Endothelial cell of umbilical vein (primary cell): ENCODE measurements at regions not wholly inside any gene's neighbourhood (a gene's known extent, or its start where the extent isn't known, plus 50 kb on each side); places are given as distances from the start of the nearest gene placed in this dataset.

Experiments
- BruUV-seq: library from RNA; stranded (reverse); fragments of 400-500 nt; replicated peaks from 2 replicates; lab custom pipeline; 2021; lab: Mats Ljungman, UMichigan
- CTCF ChIA-PET: fragments of 300-600, 350-600 bp; sonication (Branson Sonifier 250); formaldehyde crosslinking; loops from one replicate; lab custom pipeline; 2021; ENCODE audit warnings: antibody characterized with exemption, inconsistent platforms; lab: Charles Lee
- POLR2A ChIA-PET: fragments of 300-600, 350-600 bp; sonication (Branson Sonifier 250); formaldehyde crosslinking; loops from one replicate; lab custom pipeline; 2021; ENCODE audit warnings: antibody characterized with exemption, inconsistent platforms; lab: Charles Lee
- DNase-seq: peaks from one replicate; pipeline ENCODE4 v3.0.0-alpha.2; 2011; ENCODE audit warnings: low read depth, low spot score
- FAIRE-seq: peaks from 2 replicates; lab custom pipeline; 2011; peaks lifted over from hg19 to GRCh38; lab: Jason Lieb, UNC
- H2AFZ ChIP-seq: 2 replicates; pipeline ENCODE4 v1.6.0; 2012; ENCODE audit warnings: low read depth, low read length, control low read depth, inconsistent platforms
- H3K27ac ChIP-seq: 2 replicates; pipeline ENCODE4 v1.5.1; 2011; ENCODE audit warnings: low read depth, mild to moderate bottlenecking, control low read depth, low read length, moderate library complexity; ENCODE audit not compliant: insufficient read depth
- H3K27me3 ChIP-seq, 2 experiments: 2 replicates each; pipeline versions ENCODE4 v1.6.0 to v1.6.1; 2011; ENCODE audit warnings: low read length in 2 of 2, mixed read lengths in 1 of 2; ENCODE audit not compliant: control insufficient read depth in 2 of 2, insufficient read depth in 2 of 2
- H3K36me3 ChIP-seq, 2 experiments: 2 replicates in 1 of 2; 3 replicates in 1 of 2; pipeline ENCODE4 v1.5.1; 2011; ENCODE audit warnings: low read length in 2 of 2, mild to moderate bottlenecking in 1 of 2, moderate library complexity in 1 of 2; ENCODE audit not compliant: control insufficient read depth in 2 of 2, insufficient read depth in 2 of 2; ENCODE audit errors: extremely low read depth in 1 of 2
- H3K4me1 ChIP-seq: 3 replicates; pipeline ENCODE4 v1.5.1; 2011; ENCODE audit warnings: mild to moderate bottlenecking, low read length; ENCODE audit not compliant: control insufficient read depth, insufficient read depth; ENCODE audit errors: extremely low read depth
- H3K4me2 ChIP-seq: 2 replicates; pipeline ENCODE4 v1.6.1; 2011; ENCODE audit warnings: low read length, control low read depth, mixed read lengths; ENCODE audit not compliant: insufficient read depth
- H3K4me3 ChIP-seq, 3 experiments: fragments of 200-600 bp in 1 of 3; sonication (generic), shearing (Covaris generic) in 1 of 3; replicated peaks in 1 of 3; 2 replicates each; pipeline ENCODE4 v1.5.1; 2011 to 2016; ENCODE audit warnings: control low read depth in 3 of 3, low read length in 3 of 3, mild to moderate bottlenecking in 2 of 3, inconsistent platforms in 1 of 3, low read depth in 1 of 3, moderate library complexity in 1 of 3; ENCODE audit not compliant: insufficient read depth in 1 of 3
- H3K79me2 ChIP-seq: 2 replicates; pipeline ENCODE4 v1.6.0; 2012; ENCODE audit warnings: low read length, inconsistent platforms; ENCODE audit not compliant: control insufficient read depth, insufficient read depth
- H3K9ac ChIP-seq: replicated peaks from 2 replicates; pipeline ENCODE3; 2011; ENCODE audit warnings: low read length, control low read depth; ENCODE audit not compliant: insufficient read depth; ENCODE audit errors: extremely low read depth
- H3K9me1 ChIP-seq: replicated peaks from 3 replicates; pipeline ENCODE4 v1.6.0; 2011; ENCODE audit warnings: mild to moderate bottlenecking, low read length; ENCODE audit not compliant: control insufficient read depth, insufficient read depth; ENCODE audit errors: extremely low read depth
- H3K9me3 ChIP-seq: replicated peaks from 2 replicates; pipeline ENCODE4 v1.5.1; 2012; ENCODE audit warnings: low read length, inconsistent platforms; ENCODE audit not compliant: control insufficient read depth, insufficient read depth
- H4K20me1 ChIP-seq: replicated peaks from 2 replicates; pipeline ENCODE3; 2011; ENCODE audit warnings: mild to moderate bottlenecking, low read length; ENCODE audit not compliant: control insufficient read depth, insufficient read depth; ENCODE audit errors: extremely low read depth
- EZH2 ChIP-seq: IDR thresholded peaks from 2 replicates; pipeline ENCODE4 v1.6.1; 2012; ENCODE audit warnings: borderline replicate concordance, low read depth, mild to moderate bottlenecking, moderate library complexity, low read length, inconsistent platforms; ENCODE audit not compliant: severe bottlenecking
- FOS ChIP-seq: IDR thresholded peaks from 2 replicates; pipeline ENCODE4 v1.6.1; 2011; ENCODE audit warnings: mild to moderate bottlenecking, low read length, moderate library complexity, borderline replicate concordance; ENCODE audit not compliant: insufficient read depth
- GATA2 ChIP-seq: IDR thresholded peaks from 2 replicates; pipeline ENCODE4 v1.7.0; 2011; ENCODE audit warnings: low read depth, mild to moderate bottlenecking, moderate library complexity, mixed read lengths, low read length; ENCODE audit not compliant: insufficient read length, insufficient read depth
- JUN ChIP-seq: IDR thresholded peaks from 2 replicates; pipeline ENCODE4 v1.6.1; 2011; ENCODE audit warnings: borderline replicate concordance, low read depth; ENCODE audit not compliant: insufficient read length, insufficient read depth
- MAX ChIP-seq: IDR thresholded peaks from 2 replicates; pipeline ENCODE4 v1.6.1; 2011; ENCODE audit not compliant: insufficient read depth, insufficient read length
- MYC ChIP-seq: IDR thresholded peaks from one replicate; pipeline ENCODE4 v1.6.1; 2011; ENCODE audit warnings: mild to moderate bottlenecking, low read depth, low read length
- POLR2A ChIP-seq: IDR thresholded peaks from 2 replicates; pipeline ENCODE4 v1.6.1; 2012; ENCODE audit warnings: low read depth, mild to moderate bottlenecking, control low read depth, low read length
- POLR2AphosphoS5 ChIP-seq: IDR thresholded peaks from 2 replicates; pipeline ENCODE4 v1.6.1; 2012; ENCODE audit warnings: low read depth, mild to moderate bottlenecking, control low read depth, low read length, moderate library complexity; ENCODE audit not compliant: insufficient read depth
- dilution Hi-C: fragments of 300-500 bp; cut with MboI; formaldehyde crosslinking; loops from one replicate; pipeline ENCODE4 v1.15.0; 2019; ENCODE audit warnings: low sequenced_read_pairs; ENCODE audit not compliant: extremely low pct_ligation_motif_present
- intact Hi-C: fragments of 100-400 bp; cut with micrococcal nuclease; formaldehyde crosslinking; loops from one replicate; pipeline ENCODE4 v1.10.0; 2022
- TF ChIP-seq, protein P1 (sequence below), 2 donors: IDR thresholded peaks; 1 replicate in 1 of 2; 2 replicates in 1 of 2; pipeline ENCODE4 v1.5.1; 2011; ENCODE audit warnings: low read length in 2 of 2, mild to moderate bottlenecking in 2 of 2, moderate library complexity in 2 of 2, control low read depth in 1 of 2, inconsistent platforms in 1 of 2, low read depth in 1 of 2; ENCODE audit not compliant: insufficient read depth in 1 of 2; ENCODE audit errors: extremely low read depth in 1 of 2

DNA sequence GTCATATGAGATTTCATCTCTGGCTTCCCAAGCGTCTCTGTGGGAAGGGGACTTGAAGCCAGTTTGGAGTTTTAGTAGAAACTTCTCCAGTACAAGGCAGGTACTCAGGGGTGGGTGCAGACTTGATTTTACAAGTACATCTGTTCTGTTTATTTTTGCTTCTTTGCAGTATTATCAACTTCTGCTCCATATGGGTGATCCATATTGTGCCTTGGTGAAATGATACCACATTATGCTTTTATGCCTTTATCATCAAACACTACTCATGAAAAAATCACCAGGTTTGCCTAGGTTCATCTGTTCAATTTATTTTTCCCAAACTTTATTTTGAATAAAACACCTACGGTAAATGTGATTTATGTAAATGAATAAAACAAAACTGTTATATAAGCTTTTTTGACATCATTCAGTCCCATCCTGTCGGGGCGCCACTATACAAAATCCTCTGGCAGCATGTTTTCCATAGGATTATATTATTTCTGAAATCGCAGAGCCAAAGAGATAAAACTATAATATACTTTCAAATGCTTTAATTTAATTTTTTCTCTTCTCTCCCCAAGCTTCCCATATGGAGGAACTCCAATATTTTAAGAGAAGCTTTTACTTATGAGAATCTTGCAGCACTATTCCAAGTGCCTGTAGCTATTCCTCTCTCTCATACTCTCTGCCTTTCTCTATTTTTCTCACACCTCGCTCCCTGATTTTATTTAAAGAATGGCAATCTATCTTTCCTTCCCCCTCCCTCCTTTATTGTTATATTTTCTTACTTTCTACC lies 490.9 kb downstream of the RNF144A start:
- intact Hi-C loops (no loop called here), dilution Hi-C loops (no loop called here)
- CTCF ChIA-PET: no interaction called here
- no peaks in the 10 kb centered on the region for H3K9me1 ChIP-seq
- FAIRE-seq (no peak), DNase-seq (no peak)
- H3K36me3 ChIP-seq: no peaks in the 10 kb centered on the region
- no peak overlapping the region for H3K4me2 ChIP-seq
- no TSS peak for BruUV-seq
- H3K9me3 ChIP-seq: no peaks in the 10 kb centered on the region
- no peak overlapping the region for H3K9ac ChIP-seq
- H2AFZ ChIP-seq: no peak overlapping the region
- H3K27me3 ChIP-seq: no peaks in the 10 kb centered on the region
- no peak overlapping the region for H3K27ac ChIP-seq
- H3K4me1 ChIP-seq: no peaks in the 10 kb centered on the region
- TF ChIP-seq GATA2: no peak
- no peak for TF ChIP-seq MAX
- no peak for TF ChIP-seq FOS
- TF ChIP-seq POLR2AphosphoS5: no peak
- TF ChIP-seq, protein P1, sequence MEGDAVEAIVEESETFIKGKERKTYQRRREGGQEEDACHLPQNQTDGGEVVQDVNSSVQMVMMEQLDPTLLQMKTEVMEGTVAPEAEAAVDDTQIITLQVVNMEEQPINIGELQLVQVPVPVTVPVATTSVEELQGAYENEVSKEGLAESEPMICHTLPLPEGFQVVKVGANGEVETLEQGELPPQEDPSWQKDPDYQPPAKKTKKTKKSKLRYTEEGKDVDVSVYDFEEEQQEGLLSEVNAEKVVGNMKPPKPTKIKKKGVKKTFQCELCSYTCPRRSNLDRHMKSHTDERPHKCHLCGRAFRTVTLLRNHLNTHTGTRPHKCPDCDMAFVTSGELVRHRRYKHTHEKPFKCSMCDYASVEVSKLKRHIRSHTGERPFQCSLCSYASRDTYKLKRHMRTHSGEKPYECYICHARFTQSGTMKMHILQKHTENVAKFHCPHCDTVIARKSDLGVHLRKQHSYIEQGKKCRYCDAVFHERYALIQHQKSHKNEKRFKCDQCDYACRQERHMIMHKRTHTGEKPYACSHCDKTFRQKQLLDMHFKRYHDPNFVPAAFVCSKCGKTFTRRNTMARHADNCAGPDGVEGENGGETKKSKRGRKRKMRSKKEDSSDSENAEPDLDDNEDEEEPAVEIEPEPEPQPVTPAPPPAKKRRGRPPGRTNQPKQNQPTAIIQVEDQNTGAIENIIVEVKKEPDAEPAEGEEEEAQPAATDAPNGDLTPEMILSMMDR (IDR thresholded peaks at IDR 0.05; ENCODE audit: extremely low read depth in 1 of 2, insufficient read depth in 1 of 2, low read depth in 1 of 2, low read length in 2 of 2): no peak
- TF ChIP-seq EZH2: no peak
- TF ChIP-seq MYC: no peak
- TF ChIP-seq JUN: no peak
- no peak for TF ChIP-seq POLR2A
- H4K20me1 ChIP-seq: no peaks in the 10 kb centered on the region
- no peaks in the 10 kb centered on the region for H3K79me2 ChIP-seq
- POLR2A ChIA-PET: no interaction called here
- H3K4me3 ChIP-seq: no peak overlapping the region
